LNCaP clone FGC (cell line): ENCODE measurements at regions not wholly inside any gene's neighbourhood (a gene's known extent, or its start where the extent isn't known, plus 50 kb on each side); places are given as distances from the start of the nearest gene placed in this dataset.

ENCODE experiments used
- DNase-seq: peaks from one replicate; pipeline ENCODE4 v3.0.0-alpha.2; 2011; ENCODE audit warnings: low read depth
- H3K4me3 ChIP-seq: 2 replicates; pipeline ENCODE4 v1.5.1; 2011; ENCODE audit warnings: mild to moderate bottlenecking, low read depth, low read length, control low read depth
- CTCF ChIP-seq: IDR thresholded peaks from 2 replicates; pipeline ENCODE4 v1.5.1; 2012; ENCODE audit warnings: mild to moderate bottlenecking; ENCODE audit not compliant: control insufficient read depth, insufficient read depth; ENCODE audit errors: extremely low read depth

GRCh38 chr5:124057724-124058231, 545.8 kb downstream of the CSNK1G3 start:
- DNase-seq = no peak
- no peak for TF ChIP-seq CTCF
- H3K4me3 ChIP-seq = no peak overlapping the region

GRCh38 chr5:124056991-124057723, 545.2 kb downstream of the CSNK1G3 start:
- DNase-seq = peak; percentile 36
- no peak overlapping the region for H3K4me3 ChIP-seq
- TF ChIP-seq CTCF = no peak

DNA sequence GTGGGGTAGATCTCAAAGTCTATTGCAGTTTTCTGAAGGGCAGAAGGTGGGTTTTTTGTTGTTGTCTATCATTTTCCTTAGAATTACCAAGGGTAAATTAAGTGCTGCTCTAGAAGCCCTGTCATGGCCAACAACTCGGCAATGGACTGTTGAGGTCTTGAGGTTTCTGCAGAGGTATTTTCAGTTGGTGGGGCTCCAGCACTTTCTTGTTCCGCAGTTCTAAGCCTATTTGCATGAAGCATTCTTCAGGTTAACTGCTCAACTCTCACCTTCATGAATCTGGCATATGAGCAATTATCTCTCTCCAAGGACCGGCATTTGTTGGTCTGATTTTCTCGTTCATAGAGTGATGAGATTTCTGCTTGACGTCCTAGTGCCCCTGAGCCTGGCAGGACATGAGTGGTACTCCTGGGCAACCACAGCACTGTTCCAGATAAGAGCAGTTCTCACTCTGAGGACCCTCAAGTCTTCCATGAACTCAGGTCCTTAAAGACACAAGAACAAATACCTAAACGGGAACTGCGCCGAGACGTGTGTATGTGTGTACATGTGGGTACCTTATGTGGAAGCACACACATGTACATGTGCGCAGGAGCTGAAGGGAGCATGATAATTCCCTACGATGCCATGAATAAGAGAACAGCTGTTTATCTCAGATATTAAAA, 544.5 kb downstream of the CSNK1G3 start:
- no peak overlapping the region for H3K4me3 ChIP-seq
- no peak for DNase-seq
- no peak for TF ChIP-seq CTCF

DNA sequence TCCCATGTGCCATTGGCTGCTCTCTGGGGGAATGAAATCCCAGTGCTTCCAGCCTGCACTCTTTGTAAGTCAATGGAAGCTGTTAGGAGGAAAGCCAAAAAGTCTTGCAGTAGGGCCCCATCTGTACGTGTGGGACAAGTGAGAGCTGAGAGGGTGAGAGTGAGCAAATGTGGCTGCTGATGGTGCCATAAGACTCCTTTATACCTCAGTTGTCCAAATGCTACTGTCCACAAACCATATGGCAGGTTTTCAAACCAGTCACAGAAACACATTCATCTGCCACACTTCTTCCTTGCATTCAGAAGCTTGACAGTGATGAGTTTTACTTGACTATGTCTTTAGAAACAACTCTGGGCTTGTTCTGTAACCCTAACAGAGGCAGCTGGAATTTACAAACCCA, 543.8 kb downstream of the CSNK1G3 start:
- no peak for DNase-seq
- no peak overlapping the region for H3K4me3 ChIP-seq
- TF ChIP-seq CTCF = no peak

- TF ChIP-seq CTCF = no peak
- DNase-seq = no peak
- H3K4me3 ChIP-seq = no peak overlapping the region
These were observed 542.6 kb downstream of the CSNK1G3 start for GRCh38 chr5:124054564-124054963.

GRCh38 chr5:124053340-124053739, 541.4 kb downstream of the CSNK1G3 start:
- TF ChIP-seq CTCF = no peak

More at GRCh38 chr5:124053340-124053739, 541.4 kb downstream of the CSNK1G3 start:
- DNase-seq = no peak
- no peak overlapping the region for H3K4me3 ChIP-seq
